ENCODE measurements at regions not wholly inside any gene's neighbourhood (a gene's known extent, or its start where the extent isn't known, plus 50 kb on each side); places are given as distances from the start of the nearest gene placed in this dataset.

DNA sequence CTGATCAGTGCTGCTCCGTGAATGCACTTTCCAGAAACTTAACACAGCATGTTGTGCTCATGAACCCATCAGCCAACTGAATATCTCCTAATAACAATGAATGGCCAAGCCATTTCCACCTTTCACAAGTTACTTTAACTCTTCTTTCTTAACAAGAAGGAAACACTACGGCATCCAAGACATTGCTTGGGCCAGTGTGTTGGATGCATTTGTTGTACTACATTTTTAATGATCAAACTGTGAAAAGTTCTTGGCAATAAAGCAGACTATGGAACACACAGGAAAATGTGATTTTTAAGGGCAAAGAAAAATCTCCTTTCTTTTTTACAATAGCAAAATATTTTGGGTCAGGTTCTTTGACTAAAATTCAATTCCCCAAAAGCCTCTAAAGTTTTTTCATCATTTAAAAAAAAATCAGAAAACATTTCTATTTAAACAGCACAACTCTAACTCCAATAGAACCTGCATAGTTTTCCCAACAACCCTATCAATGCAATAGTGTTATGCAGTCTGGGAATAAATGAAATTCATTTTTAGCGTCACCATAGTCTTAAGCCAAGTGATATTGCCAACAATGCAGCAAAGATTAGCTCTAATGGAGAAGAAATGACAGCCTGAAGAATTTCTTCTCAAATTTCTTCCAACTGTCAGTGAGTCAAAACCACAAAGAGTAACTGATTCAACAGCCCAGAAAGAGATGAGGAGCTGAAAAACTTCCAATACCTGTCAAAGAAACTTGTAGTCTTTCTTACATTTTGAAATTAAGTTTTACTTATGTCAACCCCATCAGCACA, 50.7 kb upstream of the PTPRR start:
- peak overlapping the region; percentile 28; the same call in 1 of the 2 replicates for H2AFZ ChIP-seq (ENCODE audit: low read length)
- POLR2A ChIA-PET (ENCODE audit: unreplicated experiment) = no interaction called here
- H3K27ac ChIP-seq (ENCODE audit: low read length) = no peak overlapping the region
- H3K79me2 ChIP-seq (ENCODE audit: low read length) = no peaks in the 10 kb centered on the region
- TF ChIP-seq CTCF (conservative IDR thresholded peaks at IDR 0.05; ENCODE audit: low read depth, low read length) (no peak), EZH2phosphoT487 (IDR thresholded peaks at IDR 0.05; ENCODE audit: borderline replicate concordance, low read length) (no peak), EZH2 (IDR thresholded peaks at IDR 0.05; ENCODE audit: low read length, unreplicated experiment) (no peak)
- no peaks in the 10 kb centered on the region for H3K9me2 ChIP-seq (replicated peaks; ENCODE audit: low read length)
- no peaks in the 10 kb centered on the region for H3K27me3 ChIP-seq (ENCODE audit: low read length)
- CTCF ChIA-PET = no interaction called here
- no peaks in the 10 kb centered on the region for H4K20me1 ChIP-seq (ENCODE audit: low read length)
- no peaks in the 10 kb centered on the region for H3K36me3 ChIP-seq (ENCODE audit: low read depth, low read length)
- no peak overlapping the region for H3K9ac ChIP-seq (ENCODE audit: low read length)
- no peaks in the 10 kb centered on the region for H3K9me3 ChIP-seq (ENCODE audit: low read length)
- no peaks in the 10 kb centered on the region for H3F3A ChIP-seq (ENCODE audit: low read length, unreplicated experiment)
- H3K4me1 ChIP-seq (ENCODE audit: insufficient read depth, low read length) = peaks cover 18% of the 10 kb centered on the region
- DNase-seq = peak; percentile 72
- no TSS peak for BruUV-seq (replicated peaks)
- intact Hi-C loops (cut with micrococcal nuclease) = no loop called here
- peak overlapping the region; percentile 32; the same call in 1 of the 2 replicates for H3K4me3 ChIP-seq (ENCODE audit: low read length)
- peak overlapping the region; percentile 73 for H3K4me2 ChIP-seq (ENCODE audit: low read length)
- ATAC-seq = peak; percentile 67

All from PC-3 (cell line).